AG08396 (cell line): ENCODE measurements at regions not wholly inside any gene's neighbourhood (a gene's known extent, or its start where the extent isn't known, plus 50 kb on each side); places are given as distances from the start of the nearest gene placed in this dataset.
A peak's percentile ranks its signal among the peaks of the same experiment; 100 is the strongest.
"Not testable (repeated sequence)": the region's sequence is repeated elsewhere in the genome, so short reads cannot be mapped to it uniquely, and the experiment has no call there.

ENCODE experiments used
- DNase-seq: peaks from one replicate; pipeline ENCODE4 v3.0.0; 2012; ENCODE audit warnings: low spot score, mixed read lengths

GRCh38 chr3:101950510-101950909 is 101.2 kb downstream of the NFKBIZ start:
- no peak for DNase-seq

- DNase-seq = no peak
These were observed 101.8 kb downstream of the NFKBIZ start for GRCh38 chr3:101950985-101951733.

GRCh38 chr3:101954361-101954760 is 105.0 kb downstream of the NFKBIZ start:
- no peak for DNase-seq

GRCh38 chr3:101954936-101955335 is 105.6 kb downstream of the NFKBIZ start:
- DNase-seq = no peak

- DNase-seq = no peak
These were observed 112.7 kb downstream of the NFKBIZ start for GRCh38 chr3:101962055-101962454.

GRCh38 chr3:101963902-101964362 is 114.6 kb downstream of the NFKBIZ start:
- DNase-seq = peak; percentile 36

GRCh38 chr3:101964861-101965260 is 115.5 kb downstream of the NFKBIZ start:
- DNase-seq = no peak

GRCh38 chr3:101966226-101966625 is 116.9 kb downstream of the NFKBIZ start:
- no peak for DNase-seq

- no peak for DNase-seq
These were observed 120.9 kb downstream of the NFKBIZ start for GRCh38 chr3:101970212-101970611.

GRCh38 chr3:101970905-101971304 is 121.6 kb downstream of the NFKBIZ start:
- no peak for DNase-seq

GRCh38 chr3:101972430-101973162 is 123.3 kb downstream of the NFKBIZ start:
- DNase-seq = no peak

- DNase-seq = no peak
These were observed 123.8 kb downstream of the NFKBIZ start for GRCh38 chr3:101973163-101973505.

GRCh38 chr3:101975415-101975814 is 126.1 kb downstream of the NFKBIZ start:
- not testable (repeated sequence) for DNase-seq

GRCh38 chr3:101976473-101976872 is 127.2 kb downstream of the NFKBIZ start:
- no peak for DNase-seq

- DNase-seq = no peak
These were observed 129.0 kb downstream of the NFKBIZ start for GRCh38 chr3:101978348-101978747.

- DNase-seq = no peak
These were observed 129.7 kb downstream of the NFKBIZ start for GRCh38 chr3:101979033-101979432.

- DNase-seq = no peak
These were observed 135.0 kb downstream of the NFKBIZ start for GRCh38 chr3:101984356-101984755.

- DNase-seq = no peak
These were observed 139.3 kb downstream of the NFKBIZ start for GRCh38 chr3:101988596-101988995.

GRCh38 chr3:101989578-101990200 is 140.4 kb downstream of the NFKBIZ start:
- DNase-seq = no peak

- no peak for DNase-seq
These were observed 143.5 kb downstream of the NFKBIZ start for GRCh38 chr3:101992863-101993262.

- DNase-seq = no peak
These were observed 145.1 kb downstream of the NFKBIZ start for GRCh38 chr3:101994386-101994785.

- no peak for DNase-seq
These were observed 146.2 kb downstream of the NFKBIZ start for GRCh38 chr3:101995371-101996046.
